Activated T-helper 2 cell treated with anti-CD3 and anti-CD28 coated beads, Interferon-gamma antibody, Interleukin-2, Interleukin-4, amounts not matched to agents 10 μg/mL and 5 μg/mL and 100 μg/mL, durations not matched to agents 14 hours and 24 hours and 36 hours (primary cell): ENCODE measurements at regions not wholly inside any gene's neighbourhood (a gene's known extent, or its start where the extent isn't known, plus 50 kb on each side); places are given as distances from the start of the nearest gene placed in this dataset.

Experiments
- DNase-seq: peaks from one replicate; pipeline ENCODE4 v3.0.0; 2021; ENCODE audit warnings: low spot score
- H3K27ac Mint-ChIP-seq: one replicate; pipeline ENCODE4 v1.8.0; 2021; ENCODE audit warnings: mixed read lengths
- H3K27me3 Mint-ChIP-seq: one replicate; pipeline ENCODE4 v1.8.0; 2021; ENCODE audit warnings: low read depth, mixed read lengths
- H3K36me3 Mint-ChIP-seq: one replicate; pipeline ENCODE4 v1.8.0; 2021; ENCODE audit warnings: low read depth, mixed read lengths
- H3K4me1 Mint-ChIP-seq: one replicate; pipeline ENCODE4 v1.8.0; 2021; ENCODE audit warnings: low read depth, mixed read lengths
- H3K4me3 Mint-ChIP-seq: one replicate; pipeline ENCODE4 v1.8.0; 2021; ENCODE audit warnings: low read depth, mild to moderate bottlenecking, moderate library complexity, mixed read lengths
- H3K9me3 Mint-ChIP-seq: one replicate; pipeline ENCODE4 v1.8.0; 2021; ENCODE audit warnings: mixed read lengths
- intact Hi-C: fragments of 100-400 bp; cut with micrococcal nuclease; formaldehyde crosslinking; loops from one replicate; pipeline ENCODE4 v1.15.1; 2023

- H3K27ac Mint-ChIP-seq, result no peak overlapping the region
Measured at GRCh38 chr18:40897884-40898283, 1057.2 kb upstream of the PIK3C3 start.

GRCh38 chr18:40883271-40883670 lies 1071.8 kb upstream of the PIK3C3 start:
- peaks cover 25% of the 10 kb centered on the region for H3K9me3 Mint-ChIP-seq
- H3K4me3 Mint-ChIP-seq, result no peak overlapping the region
- no peak for DNase-seq
- intact Hi-C loops, result no loop called here
- H3K36me3 Mint-ChIP-seq, result no peaks in the 10 kb centered on the region
- no peak overlapping the region for H3K27ac Mint-ChIP-seq
- H3K4me1 Mint-ChIP-seq, result no peaks in the 10 kb centered on the region
- no peaks in the 10 kb centered on the region for H3K27me3 Mint-ChIP-seq

More at GRCh38 chr18:40897884-40898283, 1057.2 kb upstream of the PIK3C3 start:
- peaks cover 22% of the 10 kb centered on the region for H3K9me3 Mint-ChIP-seq
- H3K27me3 Mint-ChIP-seq, result no peaks in the 10 kb centered on the region
- H3K36me3 Mint-ChIP-seq, result no peaks in the 10 kb centered on the region
- no peak for DNase-seq
- H3K4me1 Mint-ChIP-seq, result no peaks in the 10 kb centered on the region
- no peak overlapping the region for H3K4me3 Mint-ChIP-seq
- intact Hi-C loops, result no loop called here

- no peaks in the 10 kb centered on the region for H3K4me1 Mint-ChIP-seq
- H3K27me3 Mint-ChIP-seq, result no peaks in the 10 kb centered on the region
- H3K27ac Mint-ChIP-seq, result no peak overlapping the region
- no peak overlapping the region for H3K4me3 Mint-ChIP-seq
- DNase-seq, result no peak
- intact Hi-C loops, result no loop called here
- peaks cover 24% of the 10 kb centered on the region for H3K9me3 Mint-ChIP-seq
- no peaks in the 10 kb centered on the region for H3K36me3 Mint-ChIP-seq
Measured at GRCh38 chr18:40882468-40882867, 1072.6 kb upstream of the PIK3C3 start.

GRCh38 chr18:40878371-40878770 lies 1076.7 kb upstream of the PIK3C3 start:
- intact Hi-C loops, result no loop called here
- Mint-ChIP-seq H3K27ac (no peak overlapping the region), H3K9me3 (peaks cover 18% of the 10 kb centered on the region), H3K4me3 (no peak overlapping the region), H3K36me3 (no peaks in the 10 kb centered on the region), H3K27me3 (no peaks in the 10 kb centered on the region), H3K4me1 (no peaks in the 10 kb centered on the region)
- DNase-seq, result no peak

- no peaks in the 10 kb centered on the region for H3K4me1 Mint-ChIP-seq
- H3K27me3 Mint-ChIP-seq, result no peaks in the 10 kb centered on the region
Measured at GRCh38 chr18:40877096-40877495, 1077.9 kb upstream of the PIK3C3 start.

GRCh38 chr18:40875101-40875615 lies 1079.9 kb upstream of the PIK3C3 start:
- no peak overlapping the region for H3K27ac Mint-ChIP-seq
- intact Hi-C loops, result no loop called here
- DNase-seq, result no peak
- H3K4me3 Mint-ChIP-seq, result no peak overlapping the region
- H3K27me3 Mint-ChIP-seq, result no peaks in the 10 kb centered on the region
- H3K36me3 Mint-ChIP-seq, result no peaks in the 10 kb centered on the region
- no peaks in the 10 kb centered on the region for H3K4me1 Mint-ChIP-seq
- H3K9me3 Mint-ChIP-seq, result peaks cover 19% of the 10 kb centered on the region

More at GRCh38 chr18:40877096-40877495, 1077.9 kb upstream of the PIK3C3 start:
- no peak overlapping the region for H3K27ac Mint-ChIP-seq
- H3K4me3 Mint-ChIP-seq, result no peak overlapping the region
- no peak for DNase-seq
- intact Hi-C loops, result no loop called here
- peaks cover 15% of the 10 kb centered on the region for H3K9me3 Mint-ChIP-seq
- no peaks in the 10 kb centered on the region for H3K36me3 Mint-ChIP-seq

GRCh38 chr18:40874233-40874632 lies 1080.8 kb upstream of the PIK3C3 start:
- H3K27me3 Mint-ChIP-seq, result no peaks in the 10 kb centered on the region
- no peaks in the 10 kb centered on the region for H3K36me3 Mint-ChIP-seq

GRCh38 chr18:40868110-40868858 lies 1086.8 kb upstream of the PIK3C3 start:
- DNase-seq, result no peak
- H3K36me3 Mint-ChIP-seq, result no peaks in the 10 kb centered on the region
- H3K4me1 Mint-ChIP-seq, result no peaks in the 10 kb centered on the region
- intact Hi-C loops, result no loop called here
- no peaks in the 10 kb centered on the region for H3K27me3 Mint-ChIP-seq
- no peak overlapping the region for H3K4me3 Mint-ChIP-seq
- no peak overlapping the region for H3K27ac Mint-ChIP-seq
- H3K9me3 Mint-ChIP-seq, result peaks cover 27% of the 10 kb centered on the region

More at GRCh38 chr18:40874233-40874632, 1080.8 kb upstream of the PIK3C3 start:
- Mint-ChIP-seq H3K27ac (no peak overlapping the region), H3K4me1 (no peaks in the 10 kb centered on the region), H3K9me3 (peaks cover 18% of the 10 kb centered on the region), H3K4me3 (no peak overlapping the region)
- intact Hi-C loops, result no loop called here
- DNase-seq, result no peak

- intact Hi-C loops, result no loop called here
- Mint-ChIP-seq H3K27ac (no peak overlapping the region), H3K9me3 (peaks cover 31% of the 10 kb centered on the region), H3K27me3 (no peaks in the 10 kb centered on the region), H3K36me3 (no peaks in the 10 kb centered on the region), H3K4me1 (no peaks in the 10 kb centered on the region), H3K4me3 (no peak overlapping the region)
- DNase-seq, result no peak
Measured at GRCh38 chr18:40867459-40867858, 1087.6 kb upstream of the PIK3C3 start.

GRCh38 chr18:40866968-40867367 lies 1088.1 kb upstream of the PIK3C3 start:
- Mint-ChIP-seq H3K27me3 (no peaks in the 10 kb centered on the region), H3K9me3 (peaks cover 36% of the 10 kb centered on the region), H3K4me1 (no peaks in the 10 kb centered on the region), H3K27ac (no peak overlapping the region), H3K4me3 (no peak overlapping the region), H3K36me3 (no peaks in the 10 kb centered on the region)
- intact Hi-C loops, result no loop called here
- DNase-seq, result no peak

GRCh38 chr18:40866013-40866645 lies 1088.9 kb upstream of the PIK3C3 start:
- DNase-seq, result no peak
- Mint-ChIP-seq H3K4me1 (no peaks in the 10 kb centered on the region), H3K9me3 (peaks cover 34% of the 10 kb centered on the region), H3K27ac (no peak overlapping the region), H3K27me3 (no peaks in the 10 kb centered on the region), H3K4me3 (no peak overlapping the region), H3K36me3 (no peaks in the 10 kb centered on the region)
- intact Hi-C loops, result no loop called here

GRCh38 chr18:40864846-40865245 lies 1090.2 kb upstream of the PIK3C3 start:
- Mint-ChIP-seq H3K36me3 (no peaks in the 10 kb centered on the region), H3K9me3 (peaks cover 34% of the 10 kb centered on the region), H3K27ac (no peak overlapping the region)

GRCh38 chr18:40863801-40864200 lies 1091.2 kb upstream of the PIK3C3 start:
- no peak for DNase-seq
- H3K27me3 Mint-ChIP-seq, result no peaks in the 10 kb centered on the region
- intact Hi-C loops, result no loop called here
- H3K27ac Mint-ChIP-seq, result no peak overlapping the region
- H3K4me1 Mint-ChIP-seq, result no peaks in the 10 kb centered on the region
- H3K4me3 Mint-ChIP-seq, result no peak overlapping the region
- peaks cover 28% of the 10 kb centered on the region for H3K9me3 Mint-ChIP-seq
- H3K36me3 Mint-ChIP-seq, result no peaks in the 10 kb centered on the region

More at GRCh38 chr18:40864846-40865245, 1090.2 kb upstream of the PIK3C3 start:
- intact Hi-C loops, result no loop called here
- Mint-ChIP-seq H3K4me3 (no peak overlapping the region), H3K27me3 (no peaks in the 10 kb centered on the region), H3K4me1 (no peaks in the 10 kb centered on the region)
- DNase-seq, result no peak
